ENCODE measurements at regions not wholly inside any gene's neighbourhood (a gene's known extent, or its start where the extent isn't known, plus 50 kb on each side); places are given as distances from the start of the nearest gene placed in this dataset.

DNA sequence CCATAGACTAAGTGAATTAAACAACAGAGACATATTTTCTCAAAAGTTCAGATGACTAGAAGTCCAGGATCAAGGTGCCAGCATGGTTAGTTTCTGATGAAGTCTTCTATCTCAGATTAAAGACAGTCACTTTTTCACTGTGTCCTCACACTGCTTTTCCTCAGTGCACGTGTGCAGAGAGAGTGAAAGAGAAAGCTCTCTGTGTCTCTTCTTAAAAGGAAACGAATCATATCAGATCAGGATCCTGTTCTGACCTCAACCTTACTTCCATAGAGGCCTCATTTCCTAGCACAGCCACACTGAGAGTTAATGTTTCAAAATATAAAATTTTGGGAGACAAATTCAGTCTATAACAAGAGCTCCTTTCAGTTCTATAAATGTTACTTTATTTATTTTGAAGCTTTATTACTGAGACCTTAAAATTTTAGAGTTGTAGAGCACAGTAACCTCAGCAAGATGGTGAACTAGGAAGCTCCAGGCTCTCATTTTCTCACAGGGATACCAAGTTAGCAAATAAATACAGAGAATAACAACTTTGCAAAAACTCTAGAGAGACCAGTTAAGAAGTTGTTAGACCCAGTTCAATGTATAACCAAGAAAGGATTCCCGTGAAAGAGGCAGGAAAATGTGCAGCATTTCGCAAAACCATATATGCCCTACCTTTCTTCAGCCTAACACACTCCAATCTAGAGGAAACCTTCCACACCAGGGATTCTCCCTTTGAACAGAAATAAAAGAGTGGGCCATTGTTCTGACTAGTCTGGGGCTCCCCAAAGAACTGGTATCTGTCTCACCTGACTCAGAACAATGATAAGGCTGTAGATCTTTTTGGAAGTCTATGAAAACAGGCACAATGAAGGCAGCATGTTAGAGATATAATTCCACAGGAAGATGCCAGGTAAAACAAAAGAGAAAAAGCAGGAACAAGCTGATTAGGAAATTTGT lies 372.2 kb downstream of the MRPL39 start:
- DNase-seq (ENCODE audit: extremely low spot score in 2 of 2): no peak
- Histone ChIP-seq H3K27ac (no peak overlapping the region), H3K4me3 (no peak overlapping the region), H3K27me3 (no peaks in the 10 kb centered on the region), H3K36me3 (no peaks in the 10 kb centered on the region), H3K9me3 (no peaks in the 10 kb centered on the region), H3K4me1 (no peaks in the 10 kb centered on the region)
- intact Hi-C loops (cut with DNase I): no loop called here
- TF ChIP-seq, protein P1, sequence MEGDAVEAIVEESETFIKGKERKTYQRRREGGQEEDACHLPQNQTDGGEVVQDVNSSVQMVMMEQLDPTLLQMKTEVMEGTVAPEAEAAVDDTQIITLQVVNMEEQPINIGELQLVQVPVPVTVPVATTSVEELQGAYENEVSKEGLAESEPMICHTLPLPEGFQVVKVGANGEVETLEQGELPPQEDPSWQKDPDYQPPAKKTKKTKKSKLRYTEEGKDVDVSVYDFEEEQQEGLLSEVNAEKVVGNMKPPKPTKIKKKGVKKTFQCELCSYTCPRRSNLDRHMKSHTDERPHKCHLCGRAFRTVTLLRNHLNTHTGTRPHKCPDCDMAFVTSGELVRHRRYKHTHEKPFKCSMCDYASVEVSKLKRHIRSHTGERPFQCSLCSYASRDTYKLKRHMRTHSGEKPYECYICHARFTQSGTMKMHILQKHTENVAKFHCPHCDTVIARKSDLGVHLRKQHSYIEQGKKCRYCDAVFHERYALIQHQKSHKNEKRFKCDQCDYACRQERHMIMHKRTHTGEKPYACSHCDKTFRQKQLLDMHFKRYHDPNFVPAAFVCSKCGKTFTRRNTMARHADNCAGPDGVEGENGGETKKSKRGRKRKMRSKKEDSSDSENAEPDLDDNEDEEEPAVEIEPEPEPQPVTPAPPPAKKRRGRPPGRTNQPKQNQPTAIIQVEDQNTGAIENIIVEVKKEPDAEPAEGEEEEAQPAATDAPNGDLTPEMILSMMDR (IDR thresholded peaks at IDR 0.05): no peak
- no peak for TF ChIP-seq POLR2AphosphoS5 (IDR thresholded peaks at IDR 0.05; ENCODE audit: insufficient read depth in 1 of 2, low read depth in 1 of 2)
- no peak for TF ChIP-seq POLR2A (IDR thresholded peaks at IDR 0.05)

DNA sequence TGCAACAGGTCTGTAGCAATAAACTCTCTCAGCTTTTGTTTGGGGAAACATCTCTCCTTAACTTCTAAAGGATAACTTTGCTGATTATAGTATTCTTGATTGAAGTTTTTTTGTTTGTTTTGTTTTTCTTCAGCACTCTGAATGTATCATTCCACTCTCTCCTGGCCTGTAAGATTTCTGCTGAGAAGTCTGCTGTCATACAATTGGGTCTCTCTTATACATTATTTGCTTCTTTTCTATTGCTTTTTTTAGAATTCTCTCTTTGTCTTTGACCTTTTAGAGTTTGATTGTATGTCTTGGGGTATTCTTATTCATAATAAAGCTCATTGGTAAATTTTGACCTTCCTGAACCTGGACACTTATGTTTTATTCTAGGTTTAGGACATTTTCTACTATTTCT lies 386.3 kb downstream of the MRPL39 start:
- no peak for DNase-seq (ENCODE audit: extremely low spot score in 2 of 2)
- H3K4me3 ChIP-seq: no peak overlapping the region
- H3K27ac ChIP-seq: no peak overlapping the region
- TF ChIP-seq POLR2AphosphoS5 (IDR thresholded peaks at IDR 0.05; ENCODE audit: insufficient read depth in 1 of 2, low read depth in 1 of 2) (no peak), POLR2A (IDR thresholded peaks at IDR 0.05) (no peak)
- TF ChIP-seq, protein P1 (IDR thresholded peaks at IDR 0.05): no peak
- H3K4me1 ChIP-seq: no peaks in the 10 kb centered on the region
- intact Hi-C loops (cut with DNase I): no loop called here
- H3K27me3 ChIP-seq: no peaks in the 10 kb centered on the region
- no peaks in the 10 kb centered on the region for H3K36me3 ChIP-seq
- no peaks in the 10 kb centered on the region for H3K9me3 ChIP-seq

GRCh38 chr21:25220169-25220568 lies 387.1 kb downstream of the MRPL39 start:
- TF ChIP-seq, protein P1 (IDR thresholded peaks at IDR 0.05): no peak
- TF ChIP-seq POLR2A (IDR thresholded peaks at IDR 0.05) (no peak), POLR2AphosphoS5 (IDR thresholded peaks at IDR 0.05; ENCODE audit: insufficient read depth in 1 of 2, low read depth in 1 of 2) (no peak)
- no peaks in the 10 kb centered on the region for H3K27me3 ChIP-seq
- DNase-seq (ENCODE audit: extremely low spot score in 2 of 2): no peak
- no peaks in the 10 kb centered on the region for H3K9me3 ChIP-seq
- no peaks in the 10 kb centered on the region for H3K4me1 ChIP-seq
- H3K27ac ChIP-seq: no peak overlapping the region
- no peaks in the 10 kb centered on the region for H3K36me3 ChIP-seq
- intact Hi-C loops (cut with DNase I): no loop called here
- no peak overlapping the region for H3K4me3 ChIP-seq

DNA sequence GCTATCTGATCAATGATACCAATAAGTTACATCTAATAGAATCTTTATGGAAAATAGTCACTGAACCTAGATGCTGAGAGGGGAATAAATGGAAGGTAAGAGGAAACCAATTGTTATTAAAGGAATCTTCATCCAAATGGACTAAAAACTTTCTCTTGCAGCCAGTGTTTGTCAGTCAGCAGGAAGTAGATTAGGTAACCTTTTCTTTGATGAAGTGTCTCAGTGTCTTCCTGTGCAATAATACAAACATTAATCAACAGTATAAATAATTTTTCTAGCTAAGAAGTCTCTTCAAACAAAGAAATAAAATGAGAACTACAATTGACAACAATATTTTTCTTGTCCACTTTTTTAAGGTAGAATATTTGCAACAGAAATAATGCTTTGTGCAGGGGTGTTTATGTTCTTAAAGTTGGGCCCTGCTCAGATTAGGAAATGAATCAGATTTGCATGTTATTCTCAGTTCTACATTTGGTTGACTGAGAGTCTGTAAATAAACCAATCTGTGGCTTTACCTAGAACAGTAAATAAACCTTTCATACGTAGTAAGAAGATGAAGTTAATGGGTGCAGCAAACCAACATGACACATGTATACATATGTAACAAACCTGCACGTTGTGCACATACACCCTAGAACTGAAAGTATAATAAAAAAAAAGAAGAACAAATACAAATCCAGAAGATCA lies 391.4 kb downstream of the MRPL39 start:
- intact Hi-C loops (cut with DNase I): no loop called here
- Histone ChIP-seq H3K4me1 (no peaks in the 10 kb centered on the region), H3K9me3 (no peaks in the 10 kb centered on the region), H3K27ac (no peak overlapping the region), H3K27me3 (no peaks in the 10 kb centered on the region), H3K36me3 (no peaks in the 10 kb centered on the region), H3K4me3 (no peak overlapping the region)
- DNase-seq (ENCODE audit: extremely low spot score in 2 of 2): no peak
- TF ChIP-seq, protein P1 (IDR thresholded peaks at IDR 0.05): no peak
- TF ChIP-seq POLR2AphosphoS5 (IDR thresholded peaks at IDR 0.05; ENCODE audit: insufficient read depth in 1 of 2, low read depth in 1 of 2) (no peak), POLR2A (IDR thresholded peaks at IDR 0.05) (no peak)

Data from vagina (tissue), 2 donors.